HepG2 (cell line): ENCODE measurements at regions not wholly inside any gene's neighbourhood (a gene's known extent, or its start where the extent isn't known, plus 50 kb on each side); places are given as distances from the start of the nearest gene placed in this dataset.

Experiments used
- ATAC-seq: fragments of 200-7000 bp; cut with Tn5 transposase; 3 replicates; pipeline ENCODE4 v1.9.1; 2020; ENCODE audit warnings: mild to moderate bottlenecking, moderate library complexity
- BruUV-seq: library from RNA; stranded (reverse); fragments of 400-500 nt; replicated peaks from 2 replicates; lab custom pipeline; 2021; lab: Mats Ljungman, UMichigan
- CTCF ChIA-PET: fragments of 300-600 bp; formaldehyde crosslinking; extraction: SDS; loops from one replicate; lab custom pipeline; 2021; ENCODE audit warnings: low total read pairs, inconsistent platforms, low intra/inter-chr PET ratio; lab: Yijun Ruan, JAX
- POLR2A ChIA-PET: fragments of 350-600 bp; sonication (Branson Sonifier 250); formaldehyde crosslinking; loops from one replicate; lab custom pipeline; 2020; ENCODE audit warnings: antibody characterized with exemption, inconsistent platforms; lab: Yijun Ruan, JAX
- DNase-seq: peaks from one replicate; pipeline ENCODE4 v3.0.0-alpha.2; 2015; ENCODE audit warnings: low spot score
- FAIRE-seq: peaks from 3 replicates; lab custom pipeline; 2011; peaks lifted over from hg19 to GRCh38; lab: Jason Lieb, UNC
- H2AFZ ChIP-seq: one replicate; pipeline ENCODE4 v1.6.1; 2011; ENCODE audit warnings: low read length, inconsistent platforms
- H3K27ac ChIP-seq: fragments of 300-600 bp; 3 replicates; pipeline ENCODE4 v1.8.0; 2011; ENCODE audit warnings: mixed run types, mild to moderate bottlenecking, mixed read lengths, low read length, inconsistent platforms; ENCODE audit not compliant: insufficient read depth; ENCODE audit errors: extremely low read length
- H3K27me3 ChIP-seq, 2 experiments: fragments of 200-600 bp in 1 of 2; 2 replicates in 1 of 2; 3 replicates in 1 of 2; pipeline versions ENCODE4 v1.6.0 to v1.8.0; 2011; ENCODE audit warnings: low read length in 2 of 2, mild to moderate bottlenecking in 2 of 2, moderate library complexity in 2 of 2, inconsistent platforms in 1 of 2; ENCODE audit not compliant: insufficient read depth in 2 of 2, control insufficient read depth in 1 of 2
- H3K36me3 ChIP-seq, 2 experiments: fragments of 200-600 bp in 1 of 2; replicated peaks in 1 of 2; 2 replicates in 1 of 2; 3 replicates in 1 of 2; pipeline versions ENCODE4 v1.5.1 to v1.8.0; 2011; ENCODE audit warnings: low read length in 2 of 2, inconsistent platforms in 1 of 2; ENCODE audit not compliant: insufficient read depth in 2 of 2, control insufficient read depth in 1 of 2
- H3K4me1 ChIP-seq: 2 replicates; pipeline ENCODE4 v1.5.1; 2012; ENCODE audit warnings: low read length, inconsistent platforms; ENCODE audit not compliant: insufficient read depth
- H3K4me2 ChIP-seq: 2 replicates; pipeline ENCODE4 v1.6.0; 2011; ENCODE audit warnings: low read depth, low read length, inconsistent platforms
- H3K4me3 ChIP-seq, 3 experiments: fragments of 200-600 bp in 1 of 3; sonication (generic), shearing (Covaris generic) in 1 of 3; replicated peaks in 1 of 3; 2 replicates each; pipeline ENCODE4 v1.5.1; 2011 to 2016; ENCODE audit warnings: low read length in 3 of 3, inconsistent platforms in 2 of 3, low read depth in 2 of 3, mild to moderate bottlenecking in 2 of 3, control low read depth in 1 of 3, mixed read lengths in 1 of 3; ENCODE audit not compliant: insufficient read depth in 1 of 3
- H3K79me2 ChIP-seq: one replicate; pipeline ENCODE4 v1.6.1; 2011; ENCODE audit warnings: low read length, inconsistent platforms; ENCODE audit not compliant: insufficient read depth
- H3K9ac ChIP-seq: 2 replicates; pipeline ENCODE4 v1.6.0; 2011; ENCODE audit warnings: mild to moderate bottlenecking, low read depth, low read length, inconsistent platforms; ENCODE audit not compliant: insufficient read depth
- H3K9me3 ChIP-seq: 2 replicates; pipeline ENCODE4 v1.5.1; 2012; ENCODE audit warnings: mild to moderate bottlenecking, low read length
- H4K20me1 ChIP-seq: 2 replicates; pipeline ENCODE4 v1.6.0; 2011; ENCODE audit warnings: inconsistent platforms, mild to moderate bottlenecking, low read length, moderate library complexity; ENCODE audit not compliant: insufficient read depth
- MIER2 ChIP-seq: IDR thresholded peaks from 2 replicates; pipeline ENCODE4 v1.6.1; 2016; ENCODE audit warnings: missing biosample characterization, missing genetic modification reagents
- NFYB ChIP-seq: sonication (generic); formaldehyde crosslinking; IDR thresholded peaks from 2 replicates; pipeline ENCODE4 v1.4.0; 2020; ENCODE audit warnings: missing genetic modification reagents
- ZNF672 ChIP-seq: sonication (generic); formaldehyde crosslinking; IDR thresholded peaks from 2 replicates; pipeline ENCODE4 v1.8.1; 2022; ENCODE audit warnings: missing genetic modification reagents
- WGBS: methylation state at CpG from one replicate; pipeline ENCODE4 v1.1.6; 2017; ENCODE audit warnings: low lambda C conversion rate; 5-methylcytosine and 5-hydroxymethylcytosine counted together
- in situ Hi-C: cut with HindIII; loops from 2 replicates; pipeline ENCODE4 v1.10.0; 2017; ENCODE audit warnings: low pct_unique_long_range_greater_than_20kb; ENCODE audit not compliant: extremely low pct_ligation_motif_present
- intact Hi-C: fragments of 100-400 bp; cut with micrococcal nuclease; formaldehyde crosslinking; loops from one replicate; pipeline ENCODE4 v1.10.0; 2022; ENCODE audit not compliant: unreplicated experiment
- TF ChIP-seq, protein P1 (sequence below): IDR thresholded peaks from 2 replicates; pipeline ENCODE4 v1.6.1; 2016; ENCODE audit warnings: low read depth, missing genetic modification reagents, missing compliant biosample characterization
- TF ChIP-seq, protein P2 (sequence below): sonication (generic); formaldehyde crosslinking; IDR thresholded peaks from 2 replicates; pipeline ENCODE4 v1.5.0; 2020; ENCODE audit warnings: missing genetic modification reagents

DNA sequence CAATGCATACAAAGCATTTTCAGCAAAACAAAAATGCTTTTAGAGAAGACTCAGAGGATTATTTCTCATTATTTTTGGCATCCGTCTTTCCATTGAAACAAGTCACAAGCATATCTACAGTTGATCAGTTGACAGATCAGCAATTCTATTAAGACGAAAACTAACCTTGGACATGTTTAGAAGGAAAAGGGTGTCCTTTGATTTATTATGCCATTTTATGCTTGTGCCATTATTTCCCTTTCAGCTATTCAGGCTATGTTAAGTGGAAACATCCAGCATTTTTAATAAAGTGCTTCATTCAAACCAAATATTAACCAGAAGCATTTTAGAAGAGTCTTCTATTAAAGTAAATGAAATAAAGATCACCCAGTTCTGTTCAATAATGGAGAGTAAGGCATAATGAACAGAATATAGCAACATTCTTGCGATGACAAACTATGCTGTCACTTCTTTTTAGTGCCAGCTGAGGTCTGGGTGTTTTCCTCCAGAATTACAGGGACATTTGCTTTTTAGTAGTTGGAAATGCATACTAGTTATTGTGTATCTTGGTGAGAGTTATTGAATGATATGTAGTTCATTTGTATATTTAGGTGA is 481.4 kb downstream of the PLA2G4A start (continued):
- TF ChIP-seq, protein P1, sequence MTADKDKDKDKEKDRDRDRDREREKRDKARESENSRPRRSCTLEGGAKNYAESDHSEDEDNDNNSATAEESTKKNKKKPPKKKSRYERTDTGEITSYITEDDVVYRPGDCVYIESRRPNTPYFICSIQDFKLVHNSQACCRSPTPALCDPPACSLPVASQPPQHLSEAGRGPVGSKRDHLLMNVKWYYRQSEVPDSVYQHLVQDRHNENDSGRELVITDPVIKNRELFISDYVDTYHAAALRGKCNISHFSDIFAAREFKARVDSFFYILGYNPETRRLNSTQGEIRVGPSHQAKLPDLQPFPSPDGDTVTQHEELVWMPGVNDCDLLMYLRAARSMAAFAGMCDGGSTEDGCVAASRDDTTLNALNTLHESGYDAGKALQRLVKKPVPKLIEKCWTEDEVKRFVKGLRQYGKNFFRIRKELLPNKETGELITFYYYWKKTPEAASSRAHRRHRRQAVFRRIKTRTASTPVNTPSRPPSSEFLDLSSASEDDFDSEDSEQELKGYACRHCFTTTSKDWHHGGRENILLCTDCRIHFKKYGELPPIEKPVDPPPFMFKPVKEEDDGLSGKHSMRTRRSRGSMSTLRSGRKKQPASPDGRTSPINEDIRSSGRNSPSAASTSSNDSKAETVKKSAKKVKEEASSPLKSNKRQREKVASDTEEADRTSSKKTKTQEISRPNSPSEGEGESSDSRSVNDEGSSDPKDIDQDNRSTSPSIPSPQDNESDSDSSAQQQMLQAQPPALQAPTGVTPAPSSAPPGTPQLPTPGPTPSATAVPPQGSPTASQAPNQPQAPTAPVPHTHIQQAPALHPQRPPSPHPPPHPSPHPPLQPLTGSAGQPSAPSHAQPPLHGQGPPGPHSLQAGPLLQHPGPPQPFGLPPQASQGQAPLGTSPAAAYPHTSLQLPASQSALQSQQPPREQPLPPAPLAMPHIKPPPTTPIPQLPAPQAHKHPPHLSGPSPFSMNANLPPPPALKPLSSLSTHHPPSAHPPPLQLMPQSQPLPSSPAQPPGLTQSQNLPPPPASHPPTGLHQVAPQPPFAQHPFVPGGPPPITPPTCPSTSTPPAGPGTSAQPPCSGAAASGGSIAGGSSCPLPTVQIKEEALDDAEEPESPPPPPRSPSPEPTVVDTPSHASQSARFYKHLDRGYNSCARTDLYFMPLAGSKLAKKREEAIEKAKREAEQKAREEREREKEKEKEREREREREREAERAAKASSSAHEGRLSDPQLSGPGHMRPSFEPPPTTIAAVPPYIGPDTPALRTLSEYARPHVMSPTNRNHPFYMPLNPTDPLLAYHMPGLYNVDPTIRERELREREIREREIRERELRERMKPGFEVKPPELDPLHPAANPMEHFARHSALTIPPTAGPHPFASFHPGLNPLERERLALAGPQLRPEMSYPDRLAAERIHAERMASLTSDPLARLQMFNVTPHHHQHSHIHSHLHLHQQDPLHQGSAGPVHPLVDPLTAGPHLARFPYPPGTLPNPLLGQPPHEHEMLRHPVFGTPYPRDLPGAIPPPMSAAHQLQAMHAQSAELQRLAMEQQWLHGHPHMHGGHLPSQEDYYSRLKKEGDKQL (CRISPR knock-in tag), result no peak
- no peak for TF ChIP-seq ZNF672
- TF ChIP-seq, protein P2, sequence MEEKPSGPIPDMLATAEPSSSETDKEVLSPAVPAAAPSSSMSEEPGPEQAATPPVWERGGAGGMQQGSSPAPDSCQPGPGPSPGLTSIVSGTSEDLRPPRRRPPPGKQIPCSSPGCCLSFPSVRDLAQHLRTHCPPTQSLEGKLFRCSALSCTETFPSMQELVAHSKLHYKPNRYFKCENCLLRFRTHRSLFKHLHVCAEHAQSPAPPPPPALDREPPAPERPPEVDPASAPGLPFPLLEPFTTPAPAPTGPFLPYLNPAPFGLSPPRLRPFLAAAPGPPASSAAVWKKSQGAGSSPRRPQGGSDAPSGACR, result no peak
- TF ChIP-seq NFYB, result no peak

DNA sequence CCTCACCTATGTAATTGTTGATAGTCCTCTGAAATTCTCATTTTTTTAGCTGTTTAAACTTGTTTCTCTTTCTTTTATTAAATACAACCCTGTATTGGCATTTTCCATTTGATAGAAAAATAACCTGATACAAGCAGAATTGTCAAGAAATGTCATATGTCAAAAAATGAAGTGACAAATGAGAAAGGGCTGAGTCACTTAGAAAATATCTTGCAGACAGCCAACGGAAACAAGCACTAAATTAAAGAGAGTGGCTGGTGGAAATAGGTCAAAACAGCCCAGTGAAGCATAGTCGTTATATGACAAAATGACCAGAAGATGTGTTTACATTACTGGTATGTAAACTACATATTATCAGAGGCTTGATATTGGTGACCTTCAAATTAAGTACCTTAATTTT is 484.4 kb downstream of the PLA2G4A start:
- H2AFZ ChIP-seq, result no peak overlapping the region
- no peaks in the 10 kb centered on the region for H4K20me1 ChIP-seq
- BruUV-seq, result no TSS peak
- no peak for ATAC-seq
- no peaks in the 10 kb centered on the region for H3K4me1 ChIP-seq
- CTCF ChIA-PET, result no interaction called here
- in situ Hi-C loops, result no loop called here
- TF ChIP-seq MIER2 (CRISPR knock-in tag), result no peak
- POLR2A ChIA-PET, result no interaction called here
- H3K4me2 ChIP-seq, result no peak overlapping the region
- no peak overlapping the region for H3K9ac ChIP-seq
- DNase-seq, result no peak
- no peak for FAIRE-seq
- no peak overlapping the region for H3K27ac ChIP-seq
- H3K36me3 ChIP-seq, result no peaks in the 10 kb centered on the region
- H3K27me3 ChIP-seq, result no peaks in the 10 kb centered on the region
- no peaks in the 10 kb centered on the region for H3K9me3 ChIP-seq
- H3K4me3 ChIP-seq, result no peak overlapping the region
- WGBS, result 6% methylated on average over 2 of the region's 2 CpGs
- H3K79me2 ChIP-seq, result no peaks in the 10 kb centered on the region
- intact Hi-C loops, result no loop called here
